ENCODE measurements at regions not wholly inside any gene's neighbourhood (a gene's known extent, or its start where the extent isn't known, plus 50 kb on each side); places are given as distances from the start of the nearest gene placed in this dataset.

GRCh38 chr3:82311901-82312300 is 550.5 kb upstream of the GBE1 start:
- Histone ChIP-seq H3K4me2 (no peak overlapping the region), H3F3A (replicated peaks; ENCODE audit: low read depth) (no peaks in the 10 kb centered on the region), H3K27ac (ENCODE audit: low read depth) (no peak overlapping the region), H3K4me1 (ENCODE audit: insufficient read depth) (peaks cover 11% of the 10 kb centered on the region; the same call in 1 of the 2 replicates), H3K79me2 (replicated peaks; ENCODE audit: insufficient read depth) (no peaks in the 10 kb centered on the region), H2AFZ (no peak overlapping the region), H3K9me2 (ENCODE audit: insufficient read depth) (no peaks in the 10 kb centered on the region), H3K36me3 (ENCODE audit: insufficient read depth) (no peaks in the 10 kb centered on the region), H3K4me3 (no peak overlapping the region), H4K20me1 (replicated peaks; ENCODE audit: insufficient read depth) (no peaks in the 10 kb centered on the region), H3K27me3 (ENCODE audit: insufficient read depth) (no peaks in the 10 kb centered on the region)
- Mint-ChIP-seq H3K4me1 (peaks cover 6% of the 10 kb centered on the region; the same call in 2 of the 3 replicates), H3K9me3 (no peaks in the 10 kb centered on the region), H3K27ac (no peak overlapping the region), H3K36me3 (ENCODE audit: low read depth) (0 out of 3 replicates have a peak, but pooled peaks cover 3% of the 10 kb centered on the region), H3K27me3 (ENCODE audit: insufficient read depth, low read depth, poor library complexity) (no peaks in the 10 kb centered on the region), H3K4me3 (no peak overlapping the region)
- ATAC-seq (no peak), DNase-seq (ENCODE audit: low spot score) (no peak)
- TF ChIP-seq ZNF331 (CRISPR knock-in tag; IDR thresholded peaks at IDR 0.05; ENCODE audit: low read depth), result no peak
- TF ChIP-seq POLR2AphosphoS5 (IDR thresholded peaks at IDR 0.05; ENCODE audit: low read depth), result no peak
- TF ChIP-seq EZH2 (IDR thresholded peaks at IDR 0.05; ENCODE audit: low read depth, unreplicated experiment), result no peak

GRCh38 chr3:82308755-82309154 is 547.3 kb upstream of the GBE1 start:
- H3K4me2 ChIP-seq, result no peak overlapping the region
- H3K27me3 Mint-ChIP-seq (ENCODE audit: insufficient read depth, low read depth, poor library complexity), result no peaks in the 10 kb centered on the region
- no peak for ATAC-seq
- H3K36me3 Mint-ChIP-seq (ENCODE audit: low read depth), result peaks cover 4% of the 10 kb centered on the region; the same call in 1 of the 3 replicates
- H3K4me1 ChIP-seq (ENCODE audit: insufficient read depth), result no peaks in the 10 kb centered on the region
- no peaks in the 10 kb centered on the region for H4K20me1 ChIP-seq (replicated peaks; ENCODE audit: insufficient read depth)
- H3K4me3 ChIP-seq, result no peak overlapping the region
- no peaks in the 10 kb centered on the region for H3K4me1 Mint-ChIP-seq
- H3K4me3 Mint-ChIP-seq, result no peak overlapping the region
- H3K27ac Mint-ChIP-seq, result no peak overlapping the region
- no peak for DNase-seq (ENCODE audit: low spot score)
- no peaks in the 10 kb centered on the region for H3K36me3 ChIP-seq (ENCODE audit: insufficient read depth)
- no peak overlapping the region for H2AFZ ChIP-seq
- H3K9me2 ChIP-seq (ENCODE audit: insufficient read depth), result peaks cover 4% of the 10 kb centered on the region; the same call in 1 of the 2 replicates
- H3K9me3 Mint-ChIP-seq, result no peaks in the 10 kb centered on the region
- H3F3A ChIP-seq (replicated peaks; ENCODE audit: low read depth), result no peaks in the 10 kb centered on the region
- H3K27me3 ChIP-seq (ENCODE audit: insufficient read depth), result no peaks in the 10 kb centered on the region
- no peak overlapping the region for H3K27ac ChIP-seq (ENCODE audit: low read depth)
- no peaks in the 10 kb centered on the region for H3K79me2 ChIP-seq (replicated peaks; ENCODE audit: insufficient read depth)
- TF ChIP-seq CTCF (conservative IDR thresholded peaks at IDR 0.05; ENCODE audit: low read depth in 2 of 2), result no peak
- no peak for TF ChIP-seq REST (IDR thresholded peaks at IDR 0.05; ENCODE audit: unreplicated experiment)
- no peak for TF ChIP-seq CREB1 (CRISPR knock-in tag; IDR thresholded peaks at IDR 0.05; ENCODE audit: low read depth)
- TF ChIP-seq POLR2AphosphoS5 (IDR thresholded peaks at IDR 0.05; ENCODE audit: low read depth), result no peak
- TF ChIP-seq ZNF331 (CRISPR knock-in tag; IDR thresholded peaks at IDR 0.05; ENCODE audit: low read depth), result no peak
- TF ChIP-seq, protein P1, sequence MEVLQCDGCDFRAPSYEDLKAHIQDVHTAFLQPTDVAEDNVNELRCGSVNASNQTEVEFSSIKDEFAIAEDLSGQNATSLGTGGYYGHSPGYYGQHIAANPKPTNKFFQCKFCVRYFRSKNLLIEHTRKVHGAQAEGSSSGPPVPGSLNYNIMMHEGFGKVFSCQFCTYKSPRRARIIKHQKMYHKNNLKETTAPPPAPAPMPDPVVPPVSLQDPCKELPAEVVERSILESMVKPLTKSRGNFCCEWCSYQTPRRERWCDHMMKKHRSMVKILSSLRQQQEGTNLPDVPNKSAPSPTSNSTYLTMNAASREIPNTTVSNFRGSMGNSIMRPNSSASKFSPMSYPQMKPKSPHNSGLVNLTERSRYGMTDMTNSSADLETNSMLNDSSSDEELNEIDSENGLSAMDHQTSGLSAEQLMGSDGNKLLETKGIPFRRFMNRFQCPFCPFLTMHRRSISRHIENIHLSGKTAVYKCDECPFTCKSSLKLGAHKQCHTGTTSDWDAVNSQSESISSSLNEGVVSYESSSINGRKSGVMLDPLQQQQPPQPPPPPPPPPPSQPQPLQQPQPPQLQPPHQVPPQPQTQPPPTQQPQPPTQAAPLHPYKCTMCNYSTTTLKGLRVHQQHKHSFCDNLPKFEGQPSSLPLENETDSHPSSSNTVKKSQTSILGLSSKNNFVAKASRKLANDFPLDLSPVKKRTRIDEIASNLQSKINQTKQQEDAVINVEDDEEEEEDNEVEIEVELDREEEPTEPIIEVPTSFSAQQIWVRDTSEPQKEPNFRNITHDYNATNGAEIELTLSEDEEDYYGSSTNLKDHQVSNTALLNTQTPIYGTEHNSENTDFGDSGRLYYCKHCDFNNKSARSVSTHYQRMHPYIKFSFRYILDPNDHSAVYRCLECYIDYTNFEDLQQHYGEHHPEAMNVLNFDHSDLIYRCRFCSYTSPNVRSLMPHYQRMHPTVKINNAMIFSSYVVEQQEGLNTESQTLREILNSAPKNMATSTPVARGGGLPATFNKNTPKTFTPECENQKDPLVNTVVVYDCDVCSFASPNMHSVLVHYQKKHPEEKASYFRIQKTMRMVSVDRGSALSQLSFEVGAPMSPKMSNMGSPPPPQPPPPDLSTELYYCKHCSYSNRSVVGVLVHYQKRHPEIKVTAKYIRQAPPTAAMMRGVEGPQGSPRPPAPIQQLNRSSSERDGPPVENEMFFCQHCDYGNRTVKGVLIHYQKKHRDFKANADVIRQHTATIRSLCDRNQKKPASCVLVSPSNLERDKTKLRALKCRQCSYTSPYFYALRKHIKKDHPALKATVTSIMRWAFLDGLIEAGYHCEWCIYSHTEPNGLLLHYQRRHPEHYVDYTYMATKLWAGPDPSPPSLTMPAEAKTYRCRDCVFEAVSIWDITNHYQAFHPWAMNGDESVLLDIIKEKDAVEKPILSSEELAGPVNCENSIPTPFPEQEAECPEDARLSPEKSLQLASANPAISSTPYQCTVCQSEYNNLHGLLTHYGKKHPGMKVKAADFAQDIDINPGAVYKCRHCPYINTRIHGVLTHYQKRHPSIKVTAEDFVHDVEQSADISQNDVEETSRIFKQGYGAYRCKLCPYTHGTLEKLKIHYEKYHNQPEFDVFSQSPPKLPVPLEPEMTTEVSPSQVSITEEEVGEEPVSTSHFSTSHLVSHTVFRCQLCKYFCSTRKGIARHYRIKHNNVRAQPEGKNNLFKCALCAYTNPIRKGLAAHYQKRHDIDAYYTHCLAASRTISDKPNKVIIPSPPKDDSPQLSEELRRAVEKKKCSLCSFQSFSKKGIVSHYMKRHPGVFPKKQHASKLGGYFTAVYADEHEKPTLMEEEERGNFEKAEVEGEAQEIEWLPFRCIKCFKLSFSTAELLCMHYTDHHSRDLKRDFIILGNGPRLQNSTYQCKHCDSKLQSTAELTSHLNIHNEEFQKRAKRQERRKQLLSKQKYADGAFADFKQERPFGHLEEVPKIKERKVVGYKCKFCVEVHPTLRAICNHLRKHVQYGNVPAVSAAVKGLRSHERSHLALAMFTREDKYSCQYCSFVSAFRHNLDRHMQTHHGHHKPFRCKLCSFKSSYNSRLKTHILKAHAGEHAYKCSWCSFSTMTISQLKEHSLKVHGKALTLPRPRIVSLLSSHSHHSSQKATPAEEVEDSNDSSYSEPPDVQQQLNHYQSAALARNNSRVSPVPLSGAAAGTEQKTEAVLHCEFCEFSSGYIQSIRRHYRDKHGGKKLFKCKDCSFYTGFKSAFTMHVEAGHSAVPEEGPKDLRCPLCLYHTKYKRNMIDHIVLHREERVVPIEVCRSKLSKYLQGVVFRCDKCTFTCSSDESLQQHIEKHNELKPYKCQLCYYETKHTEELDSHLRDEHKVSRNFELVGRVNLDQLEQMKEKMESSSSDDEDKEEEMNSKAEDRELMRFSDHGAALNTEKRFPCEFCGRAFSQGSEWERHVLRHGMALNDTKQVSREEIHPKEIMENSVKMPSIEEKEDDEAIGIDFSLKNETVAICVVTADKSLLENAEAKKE (CRISPR knock-in tag; IDR thresholded peaks at IDR 0.05), result no peak
- TF ChIP-seq EZH2phosphoT487 (IDR thresholded peaks at IDR 0.05; ENCODE audit: unreplicated experiment), result no peak
- TF ChIP-seq EZH2 (IDR thresholded peaks at IDR 0.05; ENCODE audit: low read depth, unreplicated experiment), result no peak
- TF ChIP-seq ZNF114 (CRISPR knock-in tag; IDR thresholded peaks at IDR 0.05), result no peak
- no peak for TF ChIP-seq STAT1 (IDR thresholded peaks at IDR 0.05; ENCODE audit: unreplicated experiment)
- no peak for TF ChIP-seq NANOG (IDR thresholded peaks at IDR 0.05; ENCODE audit: borderline replicate concordance)
